ENCODE measurements at regions not wholly inside any gene's neighbourhood (a gene's known extent, or its start where the extent isn't known, plus 50 kb on each side); places are given as distances from the start of the nearest gene placed in this dataset.
"Not testable (repeated sequence)": the region's sequence is repeated elsewhere in the genome, so short reads cannot be mapped to it uniquely, and the experiment has no call there.

- DNase-seq = no peak
These were observed 101.1 kb upstream of the ZC3H11B start for GRCh38 chr1:219713981-219714381.

- no peak for DNase-seq
These were observed 99.6 kb upstream of the ZC3H11B start for GRCh38 chr1:219712506-219712905.

GRCh38 chr1:219710529-219711194 lies 97.8 kb upstream of the ZC3H11B start:
- no peak for DNase-seq

- no peak for DNase-seq
These were observed 96.1 kb upstream of the ZC3H11B start for GRCh38 chr1:219708919-219709543.

- not testable (repeated sequence) for DNase-seq
These were observed 95.0 kb upstream of the ZC3H11B start for GRCh38 chr1:219707885-219708284.

GRCh38 chr1:219704331-219704730 lies 91.4 kb upstream of the ZC3H11B start:
- DNase-seq = not testable (repeated sequence)

- DNase-seq = no peak
These were observed 90.4 kb upstream of the ZC3H11B start for GRCh38 chr1:219703368-219703639.

- DNase-seq = no peak
These were observed 88.6 kb upstream of the ZC3H11B start for GRCh38 chr1:219701476-219701875.

- no peak for DNase-seq
These were observed 87.0 kb upstream of the ZC3H11B start for GRCh38 chr1:219699870-219700269.

- DNase-seq = no peak
These were observed 84.8 kb upstream of the ZC3H11B start for GRCh38 chr1:219697682-219698081.

- no peak for DNase-seq
These were observed 80.1 kb upstream of the ZC3H11B start for GRCh38 chr1:219692981-219693380.

- no peak for DNase-seq
These were observed 76.9 kb upstream of the ZC3H11B start for GRCh38 chr1:219689774-219690173.

GRCh38 chr1:219687779-219688178 lies 74.9 kb upstream of the ZC3H11B start:
- no peak for DNase-seq

GRCh38 chr1:219686171-219686570 lies 73.3 kb upstream of the ZC3H11B start:
- no peak for DNase-seq

GRCh38 chr1:219682788-219683187 lies 69.9 kb upstream of the ZC3H11B start:
- DNase-seq = no peak

- no peak for DNase-seq
These were observed 69.0 kb upstream of the ZC3H11B start for GRCh38 chr1:219681876-219682275.

GRCh38 chr1:219676012-219676765 lies 63.3 kb upstream of the ZC3H11B start:
- no peak for DNase-seq

GRCh38 chr1:219670426-219671149 lies 57.7 kb upstream of the ZC3H11B start:
- no peak for DNase-seq

GRCh38 chr1:219669556-219669955 lies 56.7 kb upstream of the ZC3H11B start:
- no peak for DNase-seq

- no peak for DNase-seq
These were observed 56.1 kb upstream of the ZC3H11B start for GRCh38 chr1:219669042-219669441.

- no peak for DNase-seq
These were observed 55.5 kb upstream of the ZC3H11B start for GRCh38 chr1:219668446-219668845.

- no peak for DNase-seq
These were observed 53.3 kb upstream of the ZC3H11B start for GRCh38 chr1:219666242-219666641.

GRCh38 chr1:219665089-219665488 lies 52.2 kb upstream of the ZC3H11B start:
- DNase-seq = no peak

Measured in MV-4-11 (cell line).